Ecto neural progenitor cell (in vitro differentiated cells): ENCODE measurements at regions not wholly inside any gene's neighbourhood (a gene's known extent, or its start where the extent isn't known, plus 50 kb on each side); places are given as distances from the start of the nearest gene placed in this dataset.
"Not testable (repeated sequence)": the region's sequence is repeated elsewhere in the genome, so short reads cannot be mapped to it uniquely, and the experiment has no call there.

Experiments
- DNase-seq: peaks from one replicate; pipeline ENCODE4 v3.0.0-alpha.2; 2018; ENCODE audit warnings: low spot score

DNA sequence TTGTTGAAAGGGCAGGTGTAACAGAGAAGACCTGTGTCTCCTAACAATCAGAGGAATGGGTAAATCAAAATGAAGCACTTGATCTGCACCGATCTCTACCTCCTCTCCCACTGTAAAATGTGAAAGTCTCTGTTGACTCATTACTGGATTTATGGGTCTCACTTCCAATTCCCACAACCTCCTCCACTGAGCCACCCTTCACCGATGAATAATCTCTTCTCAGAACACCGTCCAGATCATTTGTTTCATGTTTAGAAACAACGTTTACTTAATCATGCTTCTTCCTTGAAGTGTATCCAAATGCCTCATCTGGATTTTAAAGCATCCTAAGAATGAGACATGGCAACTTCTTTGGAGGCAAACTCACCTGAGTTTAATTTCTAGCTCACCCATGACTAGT is 643.6 kb downstream of the ETS1 start:
- DNase-seq = no peak

DNA sequence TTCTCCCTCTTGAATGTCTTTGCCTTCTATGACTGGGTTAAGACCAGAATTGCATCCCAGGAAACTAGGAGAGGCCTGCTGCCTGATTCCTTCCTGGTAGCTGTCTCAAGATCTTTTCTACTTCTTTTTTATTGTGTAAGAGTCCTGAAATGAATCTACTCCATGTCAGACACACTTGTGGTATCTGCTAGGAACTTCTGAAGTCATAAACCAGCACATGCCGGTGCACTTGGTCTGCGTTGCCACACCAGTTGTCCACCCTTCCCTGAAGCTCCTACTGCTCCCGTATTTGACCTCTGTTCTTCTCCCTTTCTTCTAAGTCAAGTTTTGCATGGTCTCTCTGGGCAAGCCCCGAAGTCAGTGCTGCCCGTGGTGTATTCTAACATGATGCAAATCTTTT is 644.2 kb downstream of the ETS1 start:
- no peak for DNase-seq

DNA sequence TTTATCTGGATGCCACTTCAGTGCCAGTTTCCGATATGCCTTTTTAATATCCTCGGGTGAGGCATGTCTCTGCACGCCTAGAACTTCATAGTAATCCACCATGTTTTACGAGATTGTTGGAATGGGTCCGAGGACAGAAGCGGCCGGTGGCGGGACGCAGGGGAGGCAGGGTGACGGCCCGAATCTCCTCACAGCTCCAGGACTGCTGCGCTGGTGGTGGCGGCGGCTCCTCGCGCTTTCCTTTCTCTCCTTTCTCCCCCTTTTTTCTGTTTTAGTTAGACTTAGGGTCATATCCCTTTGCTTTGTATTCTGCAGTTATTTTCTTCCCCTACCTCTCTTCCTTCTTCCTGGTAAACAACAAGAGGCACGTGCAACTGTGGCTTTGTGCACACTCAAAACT is 645.8 kb downstream of the ETS1 start:
- DNase-seq = not testable (repeated sequence)

DNA sequence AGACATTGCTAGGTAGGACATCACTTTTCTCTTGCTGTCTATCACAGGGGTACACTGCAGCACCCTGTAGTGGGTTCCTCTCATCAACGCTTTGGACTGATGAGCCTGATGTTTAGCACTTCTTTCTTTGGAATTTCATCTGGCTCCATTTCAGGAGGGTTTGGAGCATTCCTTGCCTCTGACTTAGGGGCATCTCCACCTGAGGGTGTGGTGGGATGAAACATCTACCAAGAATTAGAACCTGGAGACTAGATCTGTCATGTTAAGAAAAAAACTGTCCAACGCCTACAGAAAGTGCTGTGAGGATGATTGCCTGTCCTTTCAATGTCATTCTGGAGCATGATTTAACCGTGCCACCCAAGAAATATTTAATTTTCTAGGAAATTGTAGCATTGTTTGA is 648.4 kb downstream of the ETS1 start:
- no peak for DNase-seq

DNA sequence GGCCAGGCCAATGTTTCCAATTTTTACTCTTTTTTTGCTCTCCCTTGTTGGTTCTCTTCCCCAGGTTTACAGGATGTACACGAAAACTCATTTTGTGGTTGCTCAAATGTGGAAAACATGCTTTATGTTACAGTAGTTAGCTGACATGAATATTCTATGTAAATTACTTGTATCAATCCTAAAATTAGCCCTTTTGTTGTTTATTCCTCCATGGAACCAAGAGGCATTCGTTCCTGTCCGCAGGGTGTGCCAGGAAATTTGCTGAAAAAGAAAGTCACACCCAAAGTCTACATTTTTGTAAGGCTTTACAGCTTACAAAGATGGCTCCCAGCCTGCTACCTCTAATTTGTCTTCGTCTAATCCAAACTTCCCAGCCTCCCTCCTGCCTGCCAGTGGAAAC is 652.3 kb downstream of the ETS1 start:
- DNase-seq = no peak

DNA sequence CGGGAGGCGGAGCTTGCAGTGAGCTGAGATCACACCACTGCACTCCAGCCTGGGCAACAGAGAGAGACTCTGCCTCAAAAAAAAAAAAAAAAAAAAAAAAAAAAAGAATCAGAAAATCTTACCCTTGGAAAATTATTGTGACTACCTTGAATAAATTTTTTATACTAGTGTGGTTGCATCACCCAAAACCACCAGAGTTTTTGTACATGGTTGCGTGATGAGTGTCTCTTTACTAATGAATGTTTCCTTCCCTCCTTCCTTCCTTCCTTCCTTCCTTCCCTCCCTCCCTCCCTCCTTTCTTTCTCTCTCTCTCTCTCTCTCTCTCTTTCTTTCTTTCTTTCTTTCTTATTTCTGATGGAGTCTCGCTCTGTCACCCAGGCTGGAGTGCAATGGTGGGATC is 653.4 kb downstream of the ETS1 start:
- not testable (repeated sequence) for DNase-seq

DNA sequence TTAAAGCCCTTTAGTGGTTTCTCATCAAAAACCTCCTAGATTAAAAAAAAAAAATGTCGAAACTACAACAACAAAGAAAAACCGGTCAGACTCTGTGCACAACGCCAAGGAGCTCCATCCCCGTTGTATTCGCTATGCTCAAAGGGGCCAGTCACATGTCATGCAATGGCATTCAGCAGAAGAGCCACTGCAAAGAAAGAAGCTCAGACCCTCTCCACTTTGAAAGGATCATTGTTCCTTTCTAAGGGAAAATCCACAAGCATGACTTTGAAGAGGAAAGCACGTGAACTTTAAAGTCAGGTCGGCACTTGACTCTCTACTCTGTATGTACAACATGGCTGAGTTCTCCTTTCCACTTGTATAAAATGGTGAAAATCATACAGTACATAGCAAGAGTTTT is 655.6 kb downstream of the ETS1 start:
- DNase-seq = no peak

DNA sequence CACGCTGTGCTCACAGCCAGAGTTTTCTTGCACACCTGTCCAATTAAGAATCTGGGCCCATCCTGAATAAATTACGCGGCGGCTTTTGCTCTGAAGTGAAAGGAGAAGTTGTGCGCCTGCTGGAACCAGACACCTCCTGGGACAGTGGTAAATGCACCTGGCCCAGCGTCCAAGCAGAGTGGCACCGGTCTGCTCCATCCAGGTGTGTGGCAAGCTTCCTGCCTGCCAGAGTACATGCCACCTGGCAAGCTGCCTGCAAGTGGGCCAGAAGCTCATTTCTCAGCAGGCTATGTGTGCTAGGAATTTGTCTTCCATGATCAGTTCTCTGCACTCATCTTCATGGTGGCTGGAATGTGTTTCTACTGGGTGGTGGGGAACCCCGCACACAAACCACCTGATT is 660.6 kb downstream of the ETS1 start:
- no peak for DNase-seq

DNA sequence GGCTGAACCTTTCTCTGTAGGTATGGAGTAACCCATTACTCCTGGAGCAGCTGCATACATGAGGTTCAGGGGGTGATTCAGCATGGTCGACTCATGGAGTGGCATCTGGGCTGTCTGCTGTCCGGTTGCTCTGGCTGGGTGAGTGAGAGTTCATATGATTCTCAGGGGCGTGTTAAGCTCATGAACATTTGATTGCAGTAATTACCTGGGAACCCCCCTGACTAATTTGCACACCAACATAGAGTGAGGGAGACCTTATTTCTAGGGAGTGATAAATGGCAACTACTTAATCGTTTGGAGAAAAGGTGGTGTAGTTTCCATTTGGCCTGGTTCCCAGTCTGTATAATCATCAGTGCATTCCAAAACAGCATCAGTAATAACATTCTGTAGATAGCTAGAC is 661.9 kb downstream of the ETS1 start:
- no peak for DNase-seq

DNA sequence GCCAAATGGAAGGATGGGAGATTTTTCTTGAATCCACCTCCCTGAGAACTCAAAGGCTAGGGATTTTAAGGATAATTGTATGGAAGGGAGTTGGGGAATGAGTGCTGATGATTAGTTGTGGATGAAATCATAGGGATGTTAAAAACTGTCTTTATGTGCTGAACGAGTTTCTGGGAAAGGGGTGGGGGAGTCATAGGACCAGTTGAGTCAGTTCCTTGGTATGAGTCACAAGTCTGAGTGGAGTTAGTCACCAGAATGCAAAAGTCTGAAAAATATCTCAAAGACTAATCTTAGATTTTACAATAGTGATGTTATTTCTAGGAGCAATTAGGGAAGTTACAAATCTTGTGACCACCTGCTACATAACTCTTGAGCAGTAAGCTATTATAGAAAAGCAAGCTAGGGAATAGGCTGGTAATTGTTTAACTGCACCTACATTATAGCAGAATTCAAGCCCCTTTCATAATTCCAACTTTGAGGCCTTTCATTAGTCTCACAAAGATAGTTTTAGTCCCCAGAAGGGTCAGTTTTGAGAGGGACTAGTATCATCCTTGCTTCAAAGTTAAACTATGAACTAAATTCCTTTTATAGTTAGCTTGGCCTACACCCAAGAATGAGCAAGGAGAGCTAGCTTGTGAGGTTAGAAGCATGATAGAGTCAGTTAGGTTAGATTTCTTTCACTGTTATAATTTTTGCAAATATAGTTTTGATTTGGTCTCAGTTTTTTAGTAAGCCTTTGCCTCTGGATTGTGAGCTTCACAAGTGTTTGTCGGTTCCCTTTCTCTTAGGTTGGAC is 668.0 kb downstream of the ETS1 start:
- DNase-seq = no peak

DNA sequence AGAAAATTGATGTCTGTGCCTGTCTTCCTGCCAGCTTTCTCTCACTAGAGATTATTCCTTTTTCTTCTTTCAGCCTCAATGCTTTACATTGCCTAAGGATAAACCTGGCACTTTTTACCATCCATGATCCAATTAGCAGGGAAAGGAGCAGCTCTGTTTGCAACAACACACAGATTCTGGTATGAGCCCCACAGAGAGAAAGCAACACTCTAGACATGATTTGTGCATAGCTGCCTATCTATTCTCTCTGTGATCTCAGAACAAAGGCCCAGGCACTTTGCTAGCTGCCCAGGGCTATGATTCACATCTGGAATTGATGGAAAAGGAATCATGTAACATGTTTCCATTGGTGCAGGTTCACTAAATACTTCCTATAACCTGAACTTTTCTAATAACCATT is 685.0 kb downstream of the ETS1 start:
- no peak for DNase-seq

DNA sequence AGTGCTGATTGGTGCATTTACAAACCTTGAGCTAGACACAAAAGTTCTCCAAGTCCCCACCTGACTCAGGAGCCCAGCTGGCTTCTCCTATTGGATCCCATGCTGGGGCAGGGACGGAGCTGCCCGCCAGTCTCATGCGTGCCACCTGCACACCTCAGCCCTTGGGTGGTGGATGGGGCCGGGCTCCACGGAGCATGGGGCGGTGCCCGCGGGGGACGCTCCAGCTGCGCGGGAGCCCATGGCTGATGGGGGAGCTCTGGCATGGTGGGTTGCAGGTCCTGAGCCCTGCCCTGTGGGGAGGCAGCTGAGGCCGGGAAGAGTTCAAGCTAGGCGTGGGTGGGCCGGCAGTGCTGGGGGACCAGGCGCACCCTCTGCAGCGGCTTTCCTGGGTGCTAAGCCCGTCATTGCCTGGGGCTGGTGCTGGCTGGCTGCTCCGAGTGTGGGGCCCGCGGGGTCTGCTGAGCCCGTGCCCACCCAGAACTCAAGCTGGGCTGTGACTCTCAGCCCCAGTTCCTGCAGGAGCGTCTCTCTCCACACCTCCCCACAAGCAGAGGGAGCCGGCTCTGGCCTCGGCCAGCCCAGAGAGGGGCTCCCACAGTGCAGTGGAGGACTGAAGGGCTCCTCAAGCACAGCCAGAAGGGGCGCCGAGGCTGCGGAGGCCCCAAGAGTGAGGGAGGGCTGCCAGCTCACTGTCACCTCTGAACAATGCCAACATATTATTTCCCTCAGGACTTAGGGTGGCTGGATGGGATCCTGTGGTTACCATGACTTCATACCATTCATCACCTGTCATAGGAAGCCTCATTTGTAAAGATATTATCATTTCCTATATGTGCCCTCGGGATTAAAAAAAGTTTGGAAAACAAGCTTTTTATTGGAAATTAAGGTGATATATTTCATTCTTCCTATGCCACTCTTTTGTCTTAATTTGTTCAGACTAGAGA is 688.7 kb downstream of the ETS1 start:
- no peak for DNase-seq

DNA sequence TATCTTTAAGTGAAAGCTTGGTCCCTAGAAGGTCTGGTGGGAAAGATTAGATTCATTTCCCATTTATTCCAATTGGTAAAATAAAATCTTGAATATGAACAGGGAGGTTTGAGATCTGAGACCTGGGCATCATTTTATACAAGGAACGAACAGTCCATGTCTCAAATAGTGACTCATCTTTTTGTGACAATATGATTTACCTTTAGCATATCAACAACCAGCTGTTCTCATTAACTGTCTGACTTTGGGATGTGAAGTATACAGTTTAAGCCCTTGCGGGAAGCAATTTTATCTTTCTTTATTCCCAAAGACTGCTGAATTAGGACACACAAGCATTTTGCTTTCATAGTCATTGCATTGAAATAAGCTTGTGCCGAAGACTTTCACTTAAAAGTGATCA is 691.6 kb downstream of the ETS1 start:
- no peak for DNase-seq

DNA sequence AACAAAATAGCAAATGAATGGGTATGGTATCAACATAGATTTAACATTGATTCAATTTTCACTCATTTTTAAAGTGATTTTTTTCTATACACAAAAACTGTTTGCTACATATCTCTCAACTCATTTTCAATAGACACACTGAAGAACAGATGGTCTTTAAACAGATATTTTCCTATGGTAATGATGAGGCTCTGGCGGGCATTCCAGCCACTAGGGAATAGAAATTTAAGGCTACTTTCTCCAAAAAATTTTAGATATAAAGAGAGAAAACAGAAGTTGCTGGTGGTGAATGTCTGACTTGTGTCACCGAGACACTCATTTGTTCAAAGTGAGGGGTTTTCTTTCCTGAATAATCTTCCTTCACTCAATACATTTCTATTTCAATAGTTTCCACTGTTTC is 693.0 kb downstream of the ETS1 start:
- DNase-seq = no peak

DNA sequence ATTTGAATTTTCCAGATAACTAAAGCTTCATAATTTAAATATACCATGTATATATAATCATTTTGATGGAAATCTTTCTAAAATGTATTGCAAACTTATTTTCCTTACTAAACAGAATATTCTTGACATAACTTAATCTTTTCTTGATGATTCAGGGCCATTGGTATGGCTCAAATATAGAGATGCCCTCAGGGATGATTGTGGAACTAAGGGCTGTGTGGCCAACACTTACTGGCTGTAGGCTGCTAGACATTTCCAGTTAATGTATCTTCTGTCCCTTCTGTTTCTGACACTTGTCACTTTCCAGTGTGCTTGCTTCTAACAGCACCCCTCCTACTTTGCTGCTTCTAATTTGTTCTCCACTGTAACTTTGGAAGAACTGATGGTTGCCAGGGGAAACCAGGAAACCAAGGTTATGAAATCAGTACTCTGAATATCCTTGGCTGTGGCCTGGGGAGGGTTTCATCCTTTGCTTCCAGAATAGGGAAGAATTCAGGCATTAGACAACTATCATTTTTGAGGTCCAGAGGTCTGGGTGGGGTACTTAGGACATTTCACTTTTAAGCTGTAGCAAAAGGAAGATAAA is 697.2 kb downstream of the ETS1 start:
- no peak for DNase-seq

DNA sequence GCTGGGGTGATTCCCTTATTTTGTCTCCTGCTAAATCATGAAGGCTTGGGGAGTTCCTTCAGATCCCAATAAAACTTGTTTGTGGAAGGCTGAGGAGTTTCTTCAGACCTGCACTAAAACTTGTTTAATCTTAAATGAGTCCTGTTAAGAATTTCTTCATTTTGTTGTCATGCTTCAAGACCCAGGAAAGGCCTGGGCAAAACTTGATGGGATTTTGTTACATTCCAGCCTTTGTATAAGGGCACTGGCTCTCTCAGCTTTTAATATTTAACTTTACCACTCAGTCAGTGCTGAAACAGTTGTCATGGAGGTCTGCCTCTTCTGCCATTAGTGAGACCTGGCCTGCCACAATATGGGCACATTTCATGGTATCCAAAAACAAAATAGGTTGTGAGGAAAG is 699.0 kb downstream of the ETS1 start:
- DNase-seq = no peak

DNA sequence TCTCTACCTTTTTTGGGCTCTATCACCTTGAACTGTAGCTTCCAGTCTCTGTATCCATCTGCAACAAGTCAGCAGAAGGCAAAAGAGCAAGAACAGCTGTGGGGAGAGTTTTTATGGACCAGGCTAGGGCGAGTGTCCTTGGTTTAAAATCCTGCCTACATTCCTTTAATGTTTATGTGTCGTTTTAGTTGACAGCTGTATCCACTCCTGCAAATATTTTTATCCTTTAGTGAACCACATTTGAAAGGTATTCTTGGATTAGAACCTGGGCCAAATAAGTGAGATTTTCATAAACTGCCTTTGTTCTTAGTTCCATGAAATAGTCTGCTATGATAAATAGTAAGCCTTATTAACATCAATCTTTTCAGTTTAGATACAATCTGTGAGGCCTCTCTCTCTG is 712.2 kb downstream of the ETS1 start:
- DNase-seq = no peak

DNA sequence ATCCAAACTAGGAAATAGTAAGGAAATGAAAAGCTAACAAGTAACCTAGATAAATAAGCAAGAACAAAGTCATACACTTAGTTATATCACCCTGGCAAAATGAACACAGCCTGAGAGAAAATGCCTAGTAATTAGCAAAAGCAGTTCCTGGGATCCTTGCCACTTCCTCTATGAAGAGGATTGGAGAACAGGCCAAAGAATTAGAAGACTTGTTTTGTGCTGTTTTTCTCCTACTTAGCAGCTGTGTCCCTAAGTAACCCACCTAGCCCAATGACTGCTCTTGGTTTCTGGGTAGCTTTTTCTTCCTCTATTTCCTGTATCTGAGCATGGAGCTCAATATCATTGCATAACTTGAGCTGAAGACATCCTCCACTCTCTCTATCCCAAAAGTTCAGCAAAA is 713.9 kb downstream of the ETS1 start:
- DNase-seq = no peak

DNA sequence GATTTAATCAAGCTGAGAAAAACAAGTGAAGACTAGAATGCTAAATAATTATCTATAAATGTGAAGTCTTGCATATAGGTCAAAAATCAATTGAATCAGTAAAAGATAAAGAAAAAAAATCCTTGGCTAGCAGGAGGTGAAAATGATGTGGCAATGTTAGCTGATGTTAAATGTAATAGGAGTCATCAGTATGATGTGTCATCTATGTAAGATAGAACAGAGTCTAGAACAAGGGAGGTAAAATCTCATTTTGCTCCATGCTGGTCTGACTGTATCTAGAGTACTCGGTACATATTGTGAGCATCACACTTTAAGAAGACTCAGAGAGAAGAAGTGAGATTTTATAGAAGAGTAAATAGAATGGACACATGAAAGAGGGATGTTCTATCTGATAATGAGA is 721.2 kb downstream of the ETS1 start:
- DNase-seq = no peak

DNA sequence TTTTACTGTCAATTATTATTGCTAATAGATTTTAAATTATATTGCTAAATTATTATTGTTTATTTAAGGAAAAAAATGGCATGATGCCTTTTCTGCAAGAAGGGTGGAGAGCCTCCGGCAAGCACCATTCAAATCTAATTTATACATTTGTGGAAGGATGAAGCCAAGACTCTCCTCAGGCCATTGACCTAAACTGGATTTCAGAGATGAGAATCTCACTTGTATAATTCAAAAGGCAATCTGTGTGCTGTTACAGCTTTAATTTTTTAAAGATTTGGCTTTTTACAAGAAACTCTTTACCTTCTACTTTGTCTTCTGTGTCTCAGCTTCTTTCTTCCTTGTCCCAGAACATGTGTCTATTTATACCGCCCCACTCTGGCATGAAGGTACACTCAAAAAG is 722.5 kb downstream of the ETS1 start:
- DNase-seq = no peak

DNA sequence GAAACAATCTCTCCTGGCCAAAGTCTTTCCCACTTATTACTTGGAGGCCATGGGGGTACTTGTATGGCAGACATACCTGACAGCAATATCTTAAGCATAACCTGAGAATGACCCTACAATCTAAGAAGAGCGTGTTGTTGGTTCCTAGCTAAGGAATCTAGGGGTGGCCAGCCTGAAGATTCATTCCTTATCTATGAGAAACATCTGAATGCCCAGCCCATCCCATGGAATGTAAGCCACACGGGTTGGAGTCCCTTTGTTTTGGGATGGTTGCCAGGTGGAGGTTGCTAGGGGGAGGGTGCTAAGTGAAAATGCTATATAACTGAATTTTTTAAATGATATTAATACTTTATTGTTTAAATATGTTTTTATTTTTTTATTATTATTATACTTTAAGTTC is 725.0 kb downstream of the ETS1 start:
- DNase-seq = no peak

DNA sequence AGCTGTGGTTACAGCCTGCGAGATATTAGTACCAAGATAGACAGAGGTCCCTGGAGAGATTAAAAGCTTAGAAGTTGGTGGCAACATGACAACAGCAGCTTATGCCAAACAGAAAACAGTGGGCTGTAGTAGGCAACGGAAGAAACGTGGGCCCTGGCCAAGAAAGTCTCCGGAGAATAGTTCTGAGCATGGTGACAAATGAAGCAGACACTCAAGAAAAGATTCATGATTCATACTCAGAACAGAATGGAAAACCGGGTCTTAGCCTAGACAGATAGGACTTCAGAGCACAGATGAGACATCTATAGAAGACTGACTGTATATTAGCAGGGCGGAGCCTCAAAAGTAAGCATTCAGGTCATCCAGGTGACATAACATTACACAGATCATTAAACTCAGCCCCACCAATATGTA is 727.4 kb downstream of the ETS1 start:
- DNase-seq = no peak

DNA sequence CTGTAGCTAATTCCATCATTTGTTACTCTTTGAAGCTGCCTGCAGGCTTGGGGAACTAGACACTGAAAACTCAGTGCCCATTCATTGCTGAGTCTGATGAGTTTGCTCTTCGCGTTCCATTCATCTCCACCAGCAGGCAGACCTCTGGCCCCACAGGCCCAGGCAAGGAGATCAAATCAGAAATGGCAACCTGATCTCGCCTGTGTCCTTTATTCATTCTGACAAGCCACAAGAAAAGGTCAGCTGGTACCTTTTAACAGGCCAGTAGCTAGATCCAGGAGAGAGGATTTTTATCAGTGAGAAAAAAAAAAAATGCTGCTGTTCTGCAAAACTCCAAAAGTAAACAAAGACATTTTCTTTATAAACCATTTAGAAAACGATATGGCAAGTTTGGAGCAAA is 742.5 kb downstream of the ETS1 start:
- DNase-seq = no peak
